ENCODE measurements at regions not wholly inside any gene's neighbourhood (a gene's known extent, or its start where the extent isn't known, plus 50 kb on each side); places are given as distances from the start of the nearest gene placed in this dataset.

- no peak for DNase-seq (ENCODE audit: low read depth, low spot score)
- TF ChIP-seq FOS (IDR thresholded peaks at IDR 0.05; ENCODE audit: borderline replicate concordance, insufficient read depth, low read length) (no peak), POLR2AphosphoS5 (IDR thresholded peaks at IDR 0.05; ENCODE audit: insufficient read depth, low read depth, low read length) (no peak), GATA2 (IDR thresholded peaks at IDR 0.05; ENCODE audit: insufficient read depth, insufficient read length, low read depth, low read length) (no peak), JUN (IDR thresholded peaks at IDR 0.05; ENCODE audit: borderline replicate concordance, insufficient read depth, insufficient read length, low read depth) (no peak), POLR2A (IDR thresholded peaks at IDR 0.05; ENCODE audit: low read depth, low read length) (no peak), EZH2 (IDR thresholded peaks at IDR 0.05; ENCODE audit: borderline replicate concordance, low read depth, low read length, severe bottlenecking) (no peak), MYC (IDR thresholded peaks at IDR 0.05; ENCODE audit: low read depth, low read length) (no peak)
- TF ChIP-seq, protein P1, sequence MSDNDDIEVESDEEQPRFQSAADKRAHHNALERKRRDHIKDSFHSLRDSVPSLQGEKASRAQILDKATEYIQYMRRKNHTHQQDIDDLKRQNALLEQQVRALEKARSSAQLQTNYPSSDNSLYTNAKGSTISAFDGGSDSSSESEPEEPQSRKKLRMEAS (IDR thresholded peaks at IDR 0.05; ENCODE audit: insufficient read depth, insufficient read length) = no peak
- TF ChIP-seq, protein P2, sequence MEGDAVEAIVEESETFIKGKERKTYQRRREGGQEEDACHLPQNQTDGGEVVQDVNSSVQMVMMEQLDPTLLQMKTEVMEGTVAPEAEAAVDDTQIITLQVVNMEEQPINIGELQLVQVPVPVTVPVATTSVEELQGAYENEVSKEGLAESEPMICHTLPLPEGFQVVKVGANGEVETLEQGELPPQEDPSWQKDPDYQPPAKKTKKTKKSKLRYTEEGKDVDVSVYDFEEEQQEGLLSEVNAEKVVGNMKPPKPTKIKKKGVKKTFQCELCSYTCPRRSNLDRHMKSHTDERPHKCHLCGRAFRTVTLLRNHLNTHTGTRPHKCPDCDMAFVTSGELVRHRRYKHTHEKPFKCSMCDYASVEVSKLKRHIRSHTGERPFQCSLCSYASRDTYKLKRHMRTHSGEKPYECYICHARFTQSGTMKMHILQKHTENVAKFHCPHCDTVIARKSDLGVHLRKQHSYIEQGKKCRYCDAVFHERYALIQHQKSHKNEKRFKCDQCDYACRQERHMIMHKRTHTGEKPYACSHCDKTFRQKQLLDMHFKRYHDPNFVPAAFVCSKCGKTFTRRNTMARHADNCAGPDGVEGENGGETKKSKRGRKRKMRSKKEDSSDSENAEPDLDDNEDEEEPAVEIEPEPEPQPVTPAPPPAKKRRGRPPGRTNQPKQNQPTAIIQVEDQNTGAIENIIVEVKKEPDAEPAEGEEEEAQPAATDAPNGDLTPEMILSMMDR (IDR thresholded peaks at IDR 0.05; ENCODE audit: extremely low read depth in 1 of 2, insufficient read depth in 1 of 2, low read depth in 1 of 2, low read length in 2 of 2) = no peak
- ChIA-PET CTCF (no interaction called here), POLR2A (no interaction called here)
- Histone ChIP-seq H2AFZ (ENCODE audit: low read depth, low read length) (no peak overlapping the region), H4K20me1 (replicated peaks; ENCODE audit: control insufficient read depth, extremely low read depth, insufficient read depth, low read length) (no peaks in the 10 kb centered on the region), H3K27me3 (ENCODE audit: control insufficient read depth in 2 of 2, insufficient read depth in 2 of 2, low read length in 2 of 2) (no peaks in the 10 kb centered on the region), H3K27ac (ENCODE audit: insufficient read depth, low read depth, low read length) (no peak overlapping the region), H3K9ac (replicated peaks; ENCODE audit: extremely low read depth, insufficient read depth, low read length) (no peak overlapping the region), H3K9me3 (replicated peaks; ENCODE audit: control insufficient read depth, insufficient read depth, low read length) (no peaks in the 10 kb centered on the region), H3K4me2 (ENCODE audit: insufficient read depth, low read length) (no peak overlapping the region), H3K4me1 (ENCODE audit: control insufficient read depth, extremely low read depth, insufficient read depth, low read length) (no peaks in the 10 kb centered on the region), H3K36me3 (ENCODE audit: control insufficient read depth in 2 of 2, extremely low read depth in 1 of 2, insufficient read depth in 2 of 2, low read length in 2 of 2) (no peaks in the 10 kb centered on the region), H3K9me1 (replicated peaks; ENCODE audit: control insufficient read depth, extremely low read depth, insufficient read depth, low read length) (no peaks in the 10 kb centered on the region), H3K4me3 (replicated peaks in 1 of 3; ENCODE audit: insufficient read depth in 1 of 3, low read depth in 1 of 3, low read length in 3 of 3) (no peak overlapping the region), H3K79me2 (ENCODE audit: control insufficient read depth, insufficient read depth, low read length) (no peaks in the 10 kb centered on the region)
- no peak for FAIRE-seq
- no TSS peak for BruUV-seq (replicated peaks)
- intact Hi-C loops (cut with micrococcal nuclease) = no loop called here
- dilution Hi-C loops (cut with MboI; ENCODE audit: extremely low pct_ligation_motif_present, low sequenced_read_pairs) = no loop called here
Measured at GRCh38 chr13:30071969-30072817, 221.8 kb upstream of the UBL3 start.
